HCT116 (cell line): ENCODE measurements at regions not wholly inside any gene's neighbourhood (a gene's known extent, or its start where the extent isn't known, plus 50 kb on each side); places are given as distances from the start of the nearest gene placed in this dataset.

ENCODE experiments used
- ATAC-seq: fragments of 200-7000 bp; cut with Tn5 transposase; 2 replicates; pipeline ENCODE4 v1.9.1; 2020; ENCODE audit warnings: mild to moderate bottlenecking, moderate library complexity
- BruUV-seq: library from RNA; stranded (reverse); fragments of 400-500 nt; replicated peaks from 2 replicates; lab custom pipeline; 2021; lab: Mats Ljungman, UMichigan
- CTCF ChIA-PET: fragments of 300-600 bp; sonication (Branson Sonifier 250); formaldehyde crosslinking; loops from one replicate; lab custom pipeline; 2021; ENCODE audit warnings: antibody characterized with exemption; lab: Charles Lee
- POLR2A ChIA-PET: fragments of 300-600, 350-600 bp; sonication (Branson Sonifier 250); formaldehyde crosslinking; loops from one replicate; lab custom pipeline; 2021; ENCODE audit warnings: antibody characterized with exemption; lab: Charles Lee
- RAD21 ChIA-PET, 2 experiments: fragments of 300-600 bp; sonication (Branson Sonifier 250); formaldehyde crosslinking; loops; one replicate each; lab custom pipeline; 2023; ENCODE audit warnings: low total read pairs in 2 of 2; ENCODE audit not compliant: uncharacterized antibody in 2 of 2, unreplicated experiment in 2 of 2, low non-redundant PET in 1 of 2; lab: Charles Lee
- DNase-seq: peaks from one replicate; pipeline ENCODE4 v3.0.0-alpha.2; 2010; ENCODE audit warnings: low read depth, low spot score
- H2AFZ ChIP-seq: fragments of 200-600 bp; shearing (Covaris generic), sonication (generic); 2 replicates; pipeline ENCODE4 v1.6.1; 2017; ENCODE audit warnings: low read depth, mixed run types, mixed read lengths, antibody characterized with exemption, low read length; ENCODE audit not compliant: poor library complexity, severe bottlenecking
- H3K27ac ChIP-seq: 2 replicates; pipeline ENCODE4 v1.5.1; 2012; ENCODE audit warnings: low read depth, low read length
- H3K27me3 ChIP-seq: fragments of 200-600 bp; sonication (generic); 2 replicates; pipeline ENCODE4 v1.6.1; 2016; ENCODE audit warnings: mixed run types, low read length, mixed read lengths; ENCODE audit not compliant: insufficient read depth
- H3K36me3 ChIP-seq, 2 experiments: fragments of 200-500 bp in 1 of 2; fragments of 200-600 bp in 1 of 2; sonication (Bioruptor generic) in 1 of 2; sonication (generic) in 1 of 2; 2 replicates each; pipeline versions ENCODE4 v1.5.1 to v1.6.1; 2014 to 2016; ENCODE audit warnings: low read length in 2 of 2, inconsistent platforms in 1 of 2, mixed read lengths in 1 of 2, mixed run types in 1 of 2; ENCODE audit not compliant: insufficient read depth in 2 of 2, control insufficient read depth in 1 of 2
- H3K4me1 ChIP-seq, 2 experiments: fragments of 200-600 bp in 1 of 2; sonication (generic) in 1 of 2; 2 replicates each; pipeline versions ENCODE4 v1.5.1 to v1.6.1; 2012 to 2017; ENCODE audit warnings: low read length in 2 of 2, inconsistent platforms in 1 of 2, mild to moderate bottlenecking in 1 of 2, mixed read lengths in 1 of 2, mixed run types in 1 of 2, moderate library complexity in 1 of 2; ENCODE audit not compliant: insufficient read depth in 2 of 2, control insufficient read depth in 1 of 2
- H3K4me2 ChIP-seq: fragments of 200-600 bp; sonication (generic); 2 replicates; pipeline ENCODE4 v1.6.1; 2017; ENCODE audit warnings: mixed run types, low read length, mixed read lengths
- H3K4me3 ChIP-seq, 2 experiments: fragments of 200-600 bp in 1 of 2; sonication (generic) in 1 of 2; replicated peaks in 1 of 2; 2 replicates each; pipeline ENCODE4 v1.5.1; 2011 to 2016; ENCODE audit warnings: low read length in 2 of 2, control low read depth in 1 of 2, low read depth in 1 of 2, mild to moderate bottlenecking in 1 of 2, mixed read lengths in 1 of 2, mixed run types in 1 of 2
- H3K79me2 ChIP-seq: fragments of 200-600 bp; sonication (generic); 2 replicates; pipeline ENCODE4 v1.6.1; 2017; ENCODE audit warnings: mild to moderate bottlenecking, mixed run types, low read length, moderate library complexity, mixed read lengths; ENCODE audit not compliant: insufficient read depth
- H3K9ac ChIP-seq: fragments of 200-600 bp; sonication (generic); 2 replicates; pipeline ENCODE4 v1.6.1; 2016; ENCODE audit warnings: low read length, mixed read lengths
- H3K9me2 ChIP-seq: fragments of 200-600 bp; sonication (generic), shearing (Covaris generic); 2 replicates; pipeline ENCODE4 v1.6.1; 2017; ENCODE audit warnings: mixed run types, mild to moderate bottlenecking, moderate library complexity; ENCODE audit not compliant: insufficient read depth
- H3K9me3 ChIP-seq, 2 experiments: fragments of 200-500 bp in 1 of 2; fragments of 200-600 bp in 1 of 2; sonication (Bioruptor generic) in 1 of 2; sonication (generic) in 1 of 2; 2 replicates each; pipeline ENCODE4 v1.6.1; 2014 to 2017; ENCODE audit warnings: low read length in 2 of 2, mixed read lengths in 2 of 2, inconsistent platforms in 1 of 2, low read depth in 1 of 2, mild to moderate bottlenecking in 1 of 2, mixed run types in 1 of 2, moderate library complexity in 1 of 2; ENCODE audit not compliant: control insufficient read depth in 1 of 2, insufficient read depth in 1 of 2
- H4K20me1 ChIP-seq: fragments of 200-600 bp; sonication (generic), shearing (Covaris generic); 2 replicates; pipeline ENCODE4 v1.6.1; 2017; ENCODE audit warnings: mixed run types, mild to moderate bottlenecking, moderate library complexity; ENCODE audit not compliant: insufficient read depth
- CBX3 ChIP-seq: IDR thresholded peaks from 2 replicates; pipeline ENCODE4 v1.6.1; 2012; ENCODE audit warnings: low read depth
- CEBPB ChIP-seq: IDR thresholded peaks from 2 replicates; pipeline ENCODE4 v1.6.1; 2012; ENCODE audit warnings: low read depth
- EGR1 ChIP-seq: IDR thresholded peaks from 2 replicates; pipeline ENCODE4 v1.6.1; 2012; ENCODE audit warnings: low read depth
- ELF1 ChIP-seq: IDR thresholded peaks from 2 replicates; pipeline ENCODE4 v1.6.1; 2012; ENCODE audit warnings: low read depth, borderline replicate concordance
- EZH2 ChIP-seq: fragments of 200-600 bp; sonication (generic); IDR thresholded peaks from 2 replicates; pipeline ENCODE4 v1.6.1; 2017; ENCODE audit warnings: antibody characterized with exemption, mixed run types
- EZH2phosphoT487 ChIP-seq: fragments of 200-600 bp; IDR thresholded peaks from 2 replicates; pipeline ENCODE4 v1.6.1; 2018; ENCODE audit warnings: antibody characterized with exemption, borderline replicate concordance
- JUND ChIP-seq: IDR thresholded peaks from 2 replicates; pipeline ENCODE4 v1.6.1; 2012
- POLR2A ChIP-seq: IDR thresholded peaks from 2 replicates; pipeline ENCODE4 v1.7.0; 2011; ENCODE audit warnings: borderline replicate concordance; ENCODE audit not compliant: insufficient read depth, insufficient read length; ENCODE audit errors: extremely low read depth
- POLR2AphosphoS5 ChIP-seq: IDR thresholded peaks from 2 replicates; pipeline ENCODE4 v1.6.1; 2011; ENCODE audit warnings: mild to moderate bottlenecking, low read depth, low read length, moderate library complexity
- RAD21 ChIP-seq: IDR thresholded peaks from 2 replicates; pipeline ENCODE4 v1.6.1; 2012; ENCODE audit warnings: low read depth, mild to moderate bottlenecking
- SIN3A ChIP-seq: IDR thresholded peaks from 2 replicates; pipeline ENCODE4 v1.6.1; 2012; ENCODE audit warnings: low read depth
- SRF ChIP-seq: IDR thresholded peaks from 2 replicates; pipeline ENCODE4 v1.6.1; 2012; ENCODE audit warnings: low read depth
- TCF7L2 ChIP-seq: IDR thresholded peaks from 2 replicates; pipeline ENCODE4 v1.7.0; 2011; ENCODE audit warnings: borderline replicate concordance, inconsistent platforms; ENCODE audit not compliant: insufficient read depth, insufficient read length; ENCODE audit errors: extremely low read depth
- YY1 ChIP-seq: IDR thresholded peaks from 2 replicates; pipeline ENCODE4 v1.6.1; 2011; ENCODE audit warnings: low read length, low read depth, moderate library complexity, mild to moderate bottlenecking; ENCODE audit not compliant: insufficient replicate concordance; ENCODE audit errors: extremely low read depth
- ZNF274 ChIP-seq: fragments of 200-500 bp; sonication (Bioruptor generic); IDR thresholded peaks from 2 replicates; pipeline ENCODE4 v1.6.1; 2014; ENCODE audit warnings: mild to moderate bottlenecking, low read depth, low read length, inconsistent platforms
- intact Hi-C: fragments of 100-400 bp; cut with micrococcal nuclease; formaldehyde crosslinking; loops from 2 replicates; pipeline ENCODE4 v1.10.0; 2022
- TF ChIP-seq, protein P1 (sequence below): IDR thresholded peaks from 2 replicates; pipeline ENCODE4 v1.6.1; 2011; ENCODE audit warnings: mild to moderate bottlenecking, low read length, moderate library complexity; ENCODE audit not compliant: insufficient replicate concordance; ENCODE audit errors: extremely low read depth
- TF ChIP-seq, protein P2 (sequence below), 3 experiments: fragments of 200-600 bp in 1 of 3; sonication (generic) in 1 of 3; IDR thresholded peaks in 2 of 3; conservative IDR thresholded peaks in 1 of 3; 2 replicates each; pipeline ENCODE4 v1.5.1; 2012 to 2017; ENCODE audit warnings: low read depth in 2 of 3, low read length in 2 of 3, antibody characterized with exemption in 1 of 3, borderline replicate concordance in 1 of 3, control low read depth in 1 of 3, mild to moderate bottlenecking in 1 of 3, mixed read lengths in 1 of 3, mixed run types in 1 of 3, moderate library complexity in 1 of 3; ENCODE audit not compliant: insufficient read depth in 1 of 3
- TF ChIP-seq, protein P3 (sequence below): IDR thresholded peaks from 2 replicates; pipeline ENCODE4 v1.6.1; 2012; ENCODE audit warnings: low read depth
- TF ChIP-seq, protein P4 (sequence below): IDR thresholded peaks from 2 replicates; pipeline ENCODE4 v1.6.1; 2012
- TF ChIP-seq, protein P5 (sequence below): IDR thresholded peaks from 2 replicates; pipeline ENCODE4 v1.6.1; 2012

DNA sequence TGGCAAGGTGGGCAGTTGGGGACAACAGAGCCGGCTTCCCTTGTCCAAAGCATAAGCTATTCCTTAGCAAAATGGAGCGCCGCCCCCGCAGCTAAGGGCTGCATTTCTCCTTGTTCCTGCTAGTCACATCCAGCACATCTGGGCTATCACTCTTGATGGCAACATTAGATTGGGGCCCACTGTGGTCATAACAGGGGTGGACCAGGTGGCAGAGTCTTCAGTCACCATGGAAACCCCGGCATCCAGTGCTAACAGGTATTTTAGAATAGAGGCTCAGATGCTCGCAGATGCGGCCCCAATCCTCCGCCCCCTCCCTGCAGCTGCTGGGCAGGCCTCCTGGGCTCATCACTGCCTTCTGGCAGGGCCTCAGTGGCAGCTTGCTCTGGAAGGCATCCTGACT lies 125.9 kb downstream of the GPCPD1 start:
- H2AFZ ChIP-seq: no peak overlapping the region
- POLR2A ChIA-PET: no interaction called here
- ATAC-seq (no peak), DNase-seq (no peak)
- no peaks in the 10 kb centered on the region for H4K20me1 ChIP-seq
- H3K9me3 ChIP-seq: no peaks in the 10 kb centered on the region
- RAD21 ChIA-PET: no interaction called here
- intact Hi-C loops: no loop called here
- H3K27ac ChIP-seq: no peak overlapping the region
- no peaks in the 10 kb centered on the region for H3K36me3 ChIP-seq
- no peak overlapping the region for H3K4me3 ChIP-seq
- CTCF ChIA-PET: no interaction called here
- peaks cover 12% of the 10 kb centered on the region; the same call in 1 of the 2 replicates for H3K27me3 ChIP-seq
- no peaks in the 10 kb centered on the region for H3K79me2 ChIP-seq
- H3K9ac ChIP-seq: no peak overlapping the region
- no peaks in the 10 kb centered on the region for H3K9me2 ChIP-seq
- H3K4me1 ChIP-seq: no peaks in the 10 kb centered on the region
- BruUV-seq: no TSS peak
- TF ChIP-seq EGR1: no peak
- no peak for TF ChIP-seq YY1
- TF ChIP-seq, protein P1, sequence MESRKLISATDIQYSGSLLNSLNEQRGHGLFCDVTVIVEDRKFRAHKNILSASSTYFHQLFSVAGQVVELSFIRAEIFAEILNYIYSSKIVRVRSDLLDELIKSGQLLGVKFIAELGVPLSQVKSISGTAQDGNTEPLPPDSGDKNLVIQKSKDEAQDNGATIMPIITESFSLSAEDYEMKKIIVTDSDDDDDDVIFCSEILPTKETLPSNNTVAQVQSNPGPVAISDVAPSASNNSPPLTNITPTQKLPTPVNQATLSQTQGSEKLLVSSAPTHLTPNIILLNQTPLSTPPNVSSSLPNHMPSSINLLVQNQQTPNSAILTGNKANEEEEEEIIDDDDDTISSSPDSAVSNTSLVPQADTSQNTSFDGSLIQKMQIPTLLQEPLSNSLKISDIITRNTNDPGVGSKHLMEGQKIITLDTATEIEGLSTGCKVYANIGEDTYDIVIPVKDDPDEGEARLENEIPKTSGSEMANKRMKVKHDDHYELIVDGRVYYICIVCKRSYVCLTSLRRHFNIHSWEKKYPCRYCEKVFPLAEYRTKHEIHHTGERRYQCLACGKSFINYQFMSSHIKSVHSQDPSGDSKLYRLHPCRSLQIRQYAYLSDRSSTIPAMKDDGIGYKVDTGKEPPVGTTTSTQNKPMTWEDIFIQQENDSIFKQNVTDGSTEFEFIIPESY: no peak
- TF ChIP-seq TCF7L2: no peak
- no peak for TF ChIP-seq SRF
- TF ChIP-seq CEBPB: no peak
- TF ChIP-seq, protein P2, sequence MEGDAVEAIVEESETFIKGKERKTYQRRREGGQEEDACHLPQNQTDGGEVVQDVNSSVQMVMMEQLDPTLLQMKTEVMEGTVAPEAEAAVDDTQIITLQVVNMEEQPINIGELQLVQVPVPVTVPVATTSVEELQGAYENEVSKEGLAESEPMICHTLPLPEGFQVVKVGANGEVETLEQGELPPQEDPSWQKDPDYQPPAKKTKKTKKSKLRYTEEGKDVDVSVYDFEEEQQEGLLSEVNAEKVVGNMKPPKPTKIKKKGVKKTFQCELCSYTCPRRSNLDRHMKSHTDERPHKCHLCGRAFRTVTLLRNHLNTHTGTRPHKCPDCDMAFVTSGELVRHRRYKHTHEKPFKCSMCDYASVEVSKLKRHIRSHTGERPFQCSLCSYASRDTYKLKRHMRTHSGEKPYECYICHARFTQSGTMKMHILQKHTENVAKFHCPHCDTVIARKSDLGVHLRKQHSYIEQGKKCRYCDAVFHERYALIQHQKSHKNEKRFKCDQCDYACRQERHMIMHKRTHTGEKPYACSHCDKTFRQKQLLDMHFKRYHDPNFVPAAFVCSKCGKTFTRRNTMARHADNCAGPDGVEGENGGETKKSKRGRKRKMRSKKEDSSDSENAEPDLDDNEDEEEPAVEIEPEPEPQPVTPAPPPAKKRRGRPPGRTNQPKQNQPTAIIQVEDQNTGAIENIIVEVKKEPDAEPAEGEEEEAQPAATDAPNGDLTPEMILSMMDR (IDR thresholded peaks at IDR 0.05 in 2 of 3, conservative IDR thresholded peaks at IDR 0.05 in 1 of 3; ENCODE audit: borderline replicate concordance in 1 of 3, insufficient read depth in 1 of 3, low read depth in 2 of 3, low read length in 2 of 3): no peak
- TF ChIP-seq, protein P3, sequence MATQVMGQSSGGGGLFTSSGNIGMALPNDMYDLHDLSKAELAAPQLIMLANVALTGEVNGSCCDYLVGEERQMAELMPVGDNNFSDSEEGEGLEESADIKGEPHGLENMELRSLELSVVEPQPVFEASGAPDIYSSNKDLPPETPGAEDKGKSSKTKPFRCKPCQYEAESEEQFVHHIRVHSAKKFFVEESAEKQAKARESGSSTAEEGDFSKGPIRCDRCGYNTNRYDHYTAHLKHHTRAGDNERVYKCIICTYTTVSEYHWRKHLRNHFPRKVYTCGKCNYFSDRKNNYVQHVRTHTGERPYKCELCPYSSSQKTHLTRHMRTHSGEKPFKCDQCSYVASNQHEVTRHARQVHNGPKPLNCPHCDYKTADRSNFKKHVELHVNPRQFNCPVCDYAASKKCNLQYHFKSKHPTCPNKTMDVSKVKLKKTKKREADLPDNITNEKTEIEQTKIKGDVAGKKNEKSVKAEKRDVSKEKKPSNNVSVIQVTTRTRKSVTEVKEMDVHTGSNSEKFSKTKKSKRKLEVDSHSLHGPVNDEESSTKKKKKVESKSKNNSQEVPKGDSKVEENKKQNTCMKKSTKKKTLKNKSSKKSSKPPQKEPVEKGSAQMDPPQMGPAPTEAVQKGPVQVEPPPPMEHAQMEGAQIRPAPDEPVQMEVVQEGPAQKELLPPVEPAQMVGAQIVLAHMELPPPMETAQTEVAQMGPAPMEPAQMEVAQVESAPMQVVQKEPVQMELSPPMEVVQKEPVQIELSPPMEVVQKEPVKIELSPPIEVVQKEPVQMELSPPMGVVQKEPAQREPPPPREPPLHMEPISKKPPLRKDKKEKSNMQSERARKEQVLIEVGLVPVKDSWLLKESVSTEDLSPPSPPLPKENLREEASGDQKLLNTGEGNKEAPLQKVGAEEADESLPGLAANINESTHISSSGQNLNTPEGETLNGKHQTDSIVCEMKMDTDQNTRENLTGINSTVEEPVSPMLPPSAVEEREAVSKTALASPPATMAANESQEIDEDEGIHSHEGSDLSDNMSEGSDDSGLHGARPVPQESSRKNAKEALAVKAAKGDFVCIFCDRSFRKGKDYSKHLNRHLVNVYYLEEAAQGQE: no peak
- TF ChIP-seq SIN3A: no peak
- no peak for TF ChIP-seq JUND
- no peak for TF ChIP-seq POLR2AphosphoS5
- no peak for TF ChIP-seq POLR2A
- TF ChIP-seq EZH2: no peak
- TF ChIP-seq ZNF274: no peak
- TF ChIP-seq EZH2phosphoT487: no peak
- no peak for TF ChIP-seq RAD21
- no peak for TF ChIP-seq CBX3
- TF ChIP-seq, protein P4, sequence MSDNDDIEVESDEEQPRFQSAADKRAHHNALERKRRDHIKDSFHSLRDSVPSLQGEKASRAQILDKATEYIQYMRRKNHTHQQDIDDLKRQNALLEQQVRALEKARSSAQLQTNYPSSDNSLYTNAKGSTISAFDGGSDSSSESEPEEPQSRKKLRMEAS: no peak
- no peak for TF ChIP-seq ELF1
- TF ChIP-seq, protein P5, sequence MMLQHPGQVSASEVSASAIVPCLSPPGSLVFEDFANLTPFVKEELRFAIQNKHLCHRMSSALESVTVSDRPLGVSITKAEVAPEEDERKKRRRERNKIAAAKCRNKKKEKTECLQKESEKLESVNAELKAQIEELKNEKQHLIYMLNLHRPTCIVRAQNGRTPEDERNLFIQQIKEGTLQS: no peak
- H3K4me2 ChIP-seq: no peak overlapping the region
